ENCODE measurements at regions not wholly inside any gene's neighbourhood (a gene's known extent, or its start where the extent isn't known, plus 50 kb on each side); places are given as distances from the start of the nearest gene placed in this dataset.

DNA sequence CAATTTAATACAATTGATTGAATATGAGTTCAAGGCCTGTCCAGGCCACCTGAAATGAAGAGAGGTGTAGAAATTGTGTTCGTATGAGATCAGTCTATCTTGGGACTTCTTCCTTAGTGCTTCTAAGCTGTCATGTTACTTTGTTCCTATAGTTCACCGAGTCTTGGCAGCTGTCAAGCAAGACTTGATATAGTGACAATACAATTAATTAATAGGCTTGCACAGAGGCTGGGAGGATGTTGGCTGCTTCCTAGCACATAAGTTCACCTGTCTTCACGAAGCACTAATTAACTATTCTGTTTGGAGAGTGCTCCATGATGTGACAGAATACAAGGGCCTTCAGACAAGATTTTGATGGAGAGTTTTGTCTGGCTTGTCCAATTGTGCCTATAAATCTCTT lies 103.7 kb upstream of the CD96 start:
- Histone ChIP-seq H3K79me2 (ENCODE audit: control insufficient read depth, insufficient read depth, low read length) (no peaks in the 10 kb centered on the region), H3K4me2 (ENCODE audit: control insufficient read depth, extremely low read depth, insufficient read depth, low read depth, low read length) (no peak overlapping the region), H3K27ac (ENCODE audit: control insufficient read depth, insufficient read depth, low read length) (no peak overlapping the region), H3K27me3 (ENCODE audit: control insufficient read depth, extremely low read depth, insufficient read depth, low read length) (no peaks in the 10 kb centered on the region), H3K9me1 (ENCODE audit: control insufficient read depth, extremely low read depth, insufficient read depth, low read length) (no peaks in the 10 kb centered on the region), H4K20me1 (ENCODE audit: control insufficient read depth, extremely low read depth, insufficient read depth, low read length) (no peaks in the 10 kb centered on the region), H3K36me3 (ENCODE audit: control insufficient read depth in 2 of 2, extremely low read depth in 1 of 2, insufficient read depth in 2 of 2, low read length in 2 of 2) (no peaks in the 10 kb centered on the region), H3K4me1 (ENCODE audit: control insufficient read depth, extremely low read depth, insufficient read depth, low read length) (no peaks in the 10 kb centered on the region), H3K9me3 (ENCODE audit: control insufficient read depth, low read depth, low read length) (no peaks in the 10 kb centered on the region), H3K9ac (ENCODE audit: control insufficient read depth, extremely low read depth, insufficient read depth, low read length) (no peak overlapping the region), H2AFZ (ENCODE audit: control insufficient read depth, low read length) (no peak overlapping the region), H3K4me3 (ENCODE audit: control insufficient read depth in 2 of 3, extremely low read depth in 1 of 3, insufficient read depth in 2 of 3, low read depth in 1 of 3, low read length in 3 of 3) (no peak overlapping the region)
- no peak for DNase-seq (ENCODE audit: low read depth, low spot score)
- TF ChIP-seq CTCF (optimal IDR thresholded peaks at IDR 0.05 in 1 of 3, IDR thresholded peaks at IDR 0.05 in 1 of 3, conservative IDR thresholded peaks at IDR 0.05 in 1 of 3; ENCODE audit: extremely low read depth in 1 of 3, insufficient read depth in 2 of 3, low read length in 3 of 3) (no peak), EZH2 (IDR thresholded peaks at IDR 0.05; ENCODE audit: low read length) (no peak)
- no peak for FAIRE-seq
- dilution Hi-C loops (cut with MboI; ENCODE audit: extremely low pct_ligation_motif_present, low sequenced_read_pairs), result no loop called here

GRCh38 chr3:111454551-111454950 lies 87.4 kb upstream of the CD96 start:
- H3K36me3 ChIP-seq (ENCODE audit: control insufficient read depth in 2 of 2, extremely low read depth in 1 of 2, insufficient read depth in 2 of 2, low read length in 2 of 2), result no peaks in the 10 kb centered on the region
- H2AFZ ChIP-seq (ENCODE audit: control insufficient read depth, low read length), result no peak overlapping the region
- FAIRE-seq (no peak), DNase-seq (ENCODE audit: low read depth, low spot score) (no peak)
- no peak overlapping the region for H3K27ac ChIP-seq (ENCODE audit: control insufficient read depth, insufficient read depth, low read length)
- no peaks in the 10 kb centered on the region for H3K9me1 ChIP-seq (ENCODE audit: control insufficient read depth, extremely low read depth, insufficient read depth, low read length)
- H3K9ac ChIP-seq (ENCODE audit: control insufficient read depth, extremely low read depth, insufficient read depth, low read length), result no peak overlapping the region
- no peaks in the 10 kb centered on the region for H3K4me1 ChIP-seq (ENCODE audit: control insufficient read depth, extremely low read depth, insufficient read depth, low read length)
- dilution Hi-C loops (cut with MboI; ENCODE audit: extremely low pct_ligation_motif_present, low sequenced_read_pairs), result no loop called here
- no peak overlapping the region for H3K4me3 ChIP-seq (ENCODE audit: control insufficient read depth in 2 of 3, extremely low read depth in 1 of 3, insufficient read depth in 2 of 3, low read depth in 1 of 3, low read length in 3 of 3)
- H4K20me1 ChIP-seq (ENCODE audit: control insufficient read depth, extremely low read depth, insufficient read depth, low read length), result no peaks in the 10 kb centered on the region
- H3K4me2 ChIP-seq (ENCODE audit: control insufficient read depth, extremely low read depth, insufficient read depth, low read depth, low read length), result no peak overlapping the region
- no peaks in the 10 kb centered on the region for H3K9me3 ChIP-seq (ENCODE audit: control insufficient read depth, low read depth, low read length)
- TF ChIP-seq EZH2 (IDR thresholded peaks at IDR 0.05; ENCODE audit: low read length) (no peak), CTCF (optimal IDR thresholded peaks at IDR 0.05 in 1 of 3, IDR thresholded peaks at IDR 0.05 in 1 of 3, conservative IDR thresholded peaks at IDR 0.05 in 1 of 3; ENCODE audit: extremely low read depth in 1 of 3, insufficient read depth in 2 of 3, low read length in 3 of 3) (no peak)
- H3K79me2 ChIP-seq (ENCODE audit: control insufficient read depth, insufficient read depth, low read length), result no peaks in the 10 kb centered on the region
- peaks cover 2% of the 10 kb centered on the region for H3K27me3 ChIP-seq (ENCODE audit: control insufficient read depth, extremely low read depth, insufficient read depth, low read length)
